ENCODE measurements at regions not wholly inside any gene's neighbourhood (a gene's known extent, or its start where the extent isn't known, plus 50 kb on each side); places are given as distances from the start of the nearest gene placed in this dataset.

GRCh38 chr4:12499693-12500092 is 984.4 kb downstream of the RAB28 start:
- H3K9me3 Mint-ChIP-seq (ENCODE audit: insufficient read depth): peaks cover 2% of the 10 kb centered on the region

DNA sequence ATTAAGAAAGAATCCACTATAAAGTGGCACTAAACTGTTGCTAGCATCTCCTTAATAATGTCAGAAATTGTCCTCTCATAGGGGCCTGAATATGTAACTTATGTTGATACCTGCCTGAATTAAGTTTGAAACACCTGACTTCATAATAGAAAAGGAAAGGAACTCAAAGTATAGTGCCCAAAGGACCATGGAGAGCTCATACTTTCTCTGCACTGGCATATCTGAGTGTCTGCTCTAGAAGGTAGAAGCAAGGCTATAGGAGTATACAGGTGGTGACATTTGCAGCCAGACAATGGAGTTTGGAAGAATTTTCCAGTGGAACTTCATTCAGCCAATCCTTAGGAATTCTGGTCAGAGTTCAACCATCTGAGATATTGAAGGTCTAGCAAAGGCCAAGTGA is 988.9 kb downstream of the RAB28 start:
- intact Hi-C loops (cut with micrococcal nuclease): no loop called here
- H3K4me2 ChIP-seq (replicated peaks; ENCODE audit: low read depth, low read length, poor library complexity, severe bottlenecking): no peak overlapping the region
- peaks cover 2% of the 10 kb centered on the region for H3K9me3 Mint-ChIP-seq (ENCODE audit: insufficient read depth)
- H3K4me3 Mint-ChIP-seq: no peak overlapping the region
- H3K9ac ChIP-seq (ENCODE audit: low read length): no peak overlapping the region
- no peaks in the 10 kb centered on the region for H3K27me3 Mint-ChIP-seq
- POLR2A ChIA-PET: no interaction called here
- H3K27me3 ChIP-seq (replicated peaks in 1 of 4; ENCODE audit: control extremely low read depth in 1 of 4, control insufficient read depth in 3 of 4, insufficient read depth in 4 of 4, low read length in 3 of 4): no peaks in the 10 kb centered on the region
- H2AFZ ChIP-seq (ENCODE audit: insufficient read depth, low read depth, low read length, poor library complexity, severe bottlenecking): no peak overlapping the region
- no peaks in the 10 kb centered on the region for H3K79me2 ChIP-seq (ENCODE audit: control insufficient read depth, insufficient read depth, low read length)
- H3K4me1 Mint-ChIP-seq: no peaks in the 10 kb centered on the region
- no peaks in the 10 kb centered on the region for H3K4me1 ChIP-seq (ENCODE audit: control insufficient read depth in 2 of 2, insufficient read depth in 2 of 2, low read length in 2 of 2)
- H3K36me3 ChIP-seq (replicated peaks in 1 of 2; ENCODE audit: control extremely low read depth in 1 of 2, control insufficient read depth in 1 of 2, extremely low read depth in 1 of 2, insufficient read depth in 2 of 2, low read length in 1 of 2): no peaks in the 10 kb centered on the region
- CTCF ChIA-PET: no interaction called here
- ATAC-seq (ENCODE audit: low read depth): no peak
- no peaks in the 10 kb centered on the region for H4K20me1 ChIP-seq (ENCODE audit: control insufficient read depth, insufficient read depth, low read length, poor library complexity, severe bottlenecking)
- TF ChIP-seq, protein P1, sequence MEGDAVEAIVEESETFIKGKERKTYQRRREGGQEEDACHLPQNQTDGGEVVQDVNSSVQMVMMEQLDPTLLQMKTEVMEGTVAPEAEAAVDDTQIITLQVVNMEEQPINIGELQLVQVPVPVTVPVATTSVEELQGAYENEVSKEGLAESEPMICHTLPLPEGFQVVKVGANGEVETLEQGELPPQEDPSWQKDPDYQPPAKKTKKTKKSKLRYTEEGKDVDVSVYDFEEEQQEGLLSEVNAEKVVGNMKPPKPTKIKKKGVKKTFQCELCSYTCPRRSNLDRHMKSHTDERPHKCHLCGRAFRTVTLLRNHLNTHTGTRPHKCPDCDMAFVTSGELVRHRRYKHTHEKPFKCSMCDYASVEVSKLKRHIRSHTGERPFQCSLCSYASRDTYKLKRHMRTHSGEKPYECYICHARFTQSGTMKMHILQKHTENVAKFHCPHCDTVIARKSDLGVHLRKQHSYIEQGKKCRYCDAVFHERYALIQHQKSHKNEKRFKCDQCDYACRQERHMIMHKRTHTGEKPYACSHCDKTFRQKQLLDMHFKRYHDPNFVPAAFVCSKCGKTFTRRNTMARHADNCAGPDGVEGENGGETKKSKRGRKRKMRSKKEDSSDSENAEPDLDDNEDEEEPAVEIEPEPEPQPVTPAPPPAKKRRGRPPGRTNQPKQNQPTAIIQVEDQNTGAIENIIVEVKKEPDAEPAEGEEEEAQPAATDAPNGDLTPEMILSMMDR (IDR thresholded peaks at IDR 0.05): no peak
- TF ChIP-seq EZH2 (IDR thresholded peaks at IDR 0.05; ENCODE audit: borderline replicate concordance, insufficient read depth, low read depth, low read length, poor library complexity, severe bottlenecking): no peak
- no peak overlapping the region for H3K27ac ChIP-seq (ENCODE audit: low read length in 2 of 2)
- no peaks in the 10 kb centered on the region for H3K9me3 ChIP-seq (ENCODE audit: control extremely low read depth in 1 of 3, control insufficient read depth in 2 of 3, insufficient read depth in 1 of 3, low read length in 2 of 3)
- no peak for DNase-seq
- no peak overlapping the region for H3K27ac Mint-ChIP-seq
- H3K4me3 ChIP-seq (ENCODE audit: control extremely low read depth in 1 of 5, extremely low read depth in 1 of 5, insufficient read depth in 1 of 5, low read depth in 2 of 5, low read length in 4 of 5): no peak overlapping the region

More at GRCh38 chr4:12499693-12500092, 984.4 kb downstream of the RAB28 start:
- H3K9ac ChIP-seq (ENCODE audit: low read length): no peak overlapping the region
- H3K9me3 ChIP-seq (ENCODE audit: control extremely low read depth in 1 of 3, control insufficient read depth in 2 of 3, insufficient read depth in 1 of 3, low read length in 2 of 3): no peaks in the 10 kb centered on the region
- no peaks in the 10 kb centered on the region for H4K20me1 ChIP-seq (ENCODE audit: control insufficient read depth, insufficient read depth, low read length, poor library complexity, severe bottlenecking)
- POLR2A ChIA-PET: no interaction called here
- no peaks in the 10 kb centered on the region for H3K27me3 ChIP-seq (replicated peaks in 1 of 4; ENCODE audit: control extremely low read depth in 1 of 4, control insufficient read depth in 3 of 4, insufficient read depth in 4 of 4, low read length in 3 of 4)
- no peak overlapping the region for H3K4me3 ChIP-seq (ENCODE audit: control extremely low read depth in 1 of 5, extremely low read depth in 1 of 5, insufficient read depth in 1 of 5, low read depth in 2 of 5, low read length in 4 of 5)
- H3K27ac Mint-ChIP-seq: no peak overlapping the region
- no peaks in the 10 kb centered on the region for H3K79me2 ChIP-seq (ENCODE audit: control insufficient read depth, insufficient read depth, low read length)
- no peak overlapping the region for H3K4me2 ChIP-seq (replicated peaks; ENCODE audit: low read depth, low read length, poor library complexity, severe bottlenecking)
- H3K36me3 ChIP-seq (replicated peaks in 1 of 2; ENCODE audit: control extremely low read depth in 1 of 2, control insufficient read depth in 1 of 2, extremely low read depth in 1 of 2, insufficient read depth in 2 of 2, low read length in 1 of 2): no peaks in the 10 kb centered on the region
- H3K27me3 Mint-ChIP-seq: no peaks in the 10 kb centered on the region
- DNase-seq: no peak
- intact Hi-C loops (cut with micrococcal nuclease): no loop called here
- no peaks in the 10 kb centered on the region for H3K4me1 ChIP-seq (ENCODE audit: control insufficient read depth in 2 of 2, insufficient read depth in 2 of 2, low read length in 2 of 2)
- CTCF ChIA-PET: no interaction called here
- H3K4me3 Mint-ChIP-seq: no peak overlapping the region
- no peak overlapping the region for H2AFZ ChIP-seq (ENCODE audit: insufficient read depth, low read depth, low read length, poor library complexity, severe bottlenecking)
- no peak overlapping the region for H3K27ac ChIP-seq (ENCODE audit: low read length in 2 of 2)
- no peak for ATAC-seq (ENCODE audit: low read depth)
- H3K4me1 Mint-ChIP-seq: no peaks in the 10 kb centered on the region
- TF ChIP-seq, protein P1 (IDR thresholded peaks at IDR 0.05): no peak
- no peak for TF ChIP-seq EZH2 (IDR thresholded peaks at IDR 0.05; ENCODE audit: borderline replicate concordance, insufficient read depth, low read depth, low read length, poor library complexity, severe bottlenecking)
- no CpG with 5 or more reads among the region's 2 CpGs for WGBS (ENCODE audit: insufficient coverage)

All from B cell (primary cell).